Testis (tissue), 2 donors: ENCODE measurements at regions not wholly inside any gene's neighbourhood (a gene's known extent, or its start where the extent isn't known, plus 50 kb on each side); places are given as distances from the start of the nearest gene placed in this dataset.

Experiments
- DNase-seq: peaks from one replicate; pipeline ENCODE4 v3.0.0-alpha.2; 2019
- H3K27ac ChIP-seq, 2 donors: fragments of 200-600 bp; sonication (generic); one replicate each; pipeline ENCODE4 v1.5.1; 2019
- H3K27me3 ChIP-seq: fragments of 200-600 bp; sonication (generic); one replicate; pipeline ENCODE4 v1.5.1; 2019
- H3K36me3 ChIP-seq: fragments of 200-600 bp; sonication (generic); one replicate; pipeline ENCODE4 v1.5.1; 2017; ENCODE audit warnings: low read depth; ENCODE audit errors: missing control alignments
- H3K4me1 ChIP-seq: fragments of 200-600 bp; sonication (generic); one replicate; pipeline ENCODE4 v1.5.1; 2019
- H3K4me3 ChIP-seq, 2 donors: fragments of 200-600 bp; sonication (generic); one replicate each; pipeline ENCODE4 v1.5.1; 2017 to 2019
- H3K9me3 ChIP-seq: fragments of 200-600 bp; sonication (generic); one replicate; pipeline ENCODE4 v1.5.1; 2017
- CTCF ChIP-seq, 3 experiments: fragments of 450-650 bp in 2 of 3; fragments of 200-600 bp in 1 of 3; sonication (generic) in 1 of 3; IDR thresholded peaks; one replicate each; pipeline ENCODE4 v1.5.1; 2016 to 2019; ENCODE audit warnings: antibody characterized with exemption in 3 of 3, mild to moderate bottlenecking in 2 of 3, moderate library complexity in 1 of 3
- POLR2A ChIP-seq: fragments of 450-650 bp; IDR thresholded peaks from one replicate; pipeline ENCODE4 v1.6.1; 2017; ENCODE audit warnings: antibody characterized with exemption, mild to moderate bottlenecking, moderate library complexity
- WGBS, 2 donors: methylation state at CpG; one replicate each; pipeline ENCODE4 v1.1.5; 2018; 5-methylcytosine and 5-hydroxymethylcytosine counted together
- intact Hi-C: fragments of 100-400 bp; cut with DNase I; formaldehyde crosslinking; loops from one replicate; pipeline ENCODE4 v1.15.1; 2023; ENCODE audit warnings: low total_unique reads

GRCh38 chr12:42859612-42860011, 270.1 kb upstream of the PRICKLE1 start:
- H3K27me3 ChIP-seq = no peaks in the 10 kb centered on the region
- no peak for TF ChIP-seq POLR2A
- no peak for TF ChIP-seq CTCF (IDR thresholded peaks at IDR 0.05)
- no peaks in the 10 kb centered on the region for H3K36me3 ChIP-seq
- 72 to 75% methylated on average over 8 of the region's 8 CpGs for WGBS, 2 donors
- no peak overlapping the region for H3K27ac ChIP-seq
- no peak overlapping the region for H3K4me3 ChIP-seq
- intact Hi-C loops = no loop called here
- no peaks in the 10 kb centered on the region for H3K9me3 ChIP-seq
- peak; percentile 36 for DNase-seq
- no peaks in the 10 kb centered on the region for H3K4me1 ChIP-seq

DNA sequence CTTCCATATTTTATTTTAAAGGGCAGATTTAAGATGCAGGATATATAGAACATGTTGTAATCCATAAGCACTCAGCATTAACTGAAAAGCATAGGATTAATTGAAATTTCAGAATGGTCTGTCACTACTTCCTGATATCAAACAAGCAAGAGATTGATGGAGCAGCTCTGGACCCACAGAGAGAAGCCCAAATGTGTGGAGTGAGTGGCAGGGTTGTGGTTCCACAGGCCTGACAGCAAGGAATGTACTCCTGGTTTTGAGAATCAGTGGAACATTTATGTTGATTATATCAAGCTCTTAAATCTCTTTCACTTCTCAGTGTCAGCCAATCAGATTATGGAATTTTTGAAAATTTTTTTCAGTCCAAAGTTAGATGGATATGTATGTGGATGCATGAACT, 267.6 kb upstream of the PRICKLE1 start:
- no peak for DNase-seq
- TF ChIP-seq POLR2A = no peak
- TF ChIP-seq CTCF (IDR thresholded peaks at IDR 0.05) = no peak
- H3K27ac ChIP-seq = no peak overlapping the region
- no peaks in the 10 kb centered on the region for H3K4me1 ChIP-seq
- H3K4me3 ChIP-seq = no peak overlapping the region
- intact Hi-C loops = no loop called here
- no peaks in the 10 kb centered on the region for H3K36me3 ChIP-seq
- H3K27me3 ChIP-seq = no peaks in the 10 kb centered on the region
- no peaks in the 10 kb centered on the region for H3K9me3 ChIP-seq

DNA sequence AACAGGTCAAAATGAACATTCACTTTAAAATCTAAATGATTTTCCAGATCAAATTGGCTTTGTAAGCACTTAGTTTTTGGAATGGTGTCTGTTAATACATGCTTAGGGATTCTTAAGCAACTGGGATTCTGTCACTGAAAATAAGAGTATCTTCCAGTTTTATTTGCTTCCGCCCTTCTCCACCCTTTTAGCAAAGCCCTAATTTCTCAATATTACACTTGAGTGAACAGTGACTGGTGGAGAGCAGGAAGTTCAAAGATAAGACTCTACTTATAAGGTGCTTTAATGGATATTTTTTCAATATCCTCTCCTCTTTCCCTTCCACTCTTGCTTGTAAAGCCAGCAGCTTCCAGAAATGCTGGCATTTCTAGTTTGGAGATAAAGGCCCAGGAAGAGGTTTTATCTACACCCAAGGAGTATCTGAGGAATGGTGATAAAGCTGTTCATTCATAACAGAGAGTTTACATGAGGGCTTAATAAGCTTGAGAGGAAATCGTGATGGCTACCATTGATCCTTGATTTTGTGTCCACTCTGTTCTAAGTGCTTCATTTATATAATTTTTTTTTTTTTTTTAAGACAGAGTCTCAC, 265.9 kb upstream of the PRICKLE1 start:
- Histone ChIP-seq H3K27me3 (no peaks in the 10 kb centered on the region), H3K9me3 (no peaks in the 10 kb centered on the region), H3K4me3 (no peak overlapping the region), H3K36me3 (no peaks in the 10 kb centered on the region), H3K4me1 (no peaks in the 10 kb centered on the region), H3K27ac (no peak overlapping the region)
- TF ChIP-seq POLR2A = no peak
- TF ChIP-seq CTCF (IDR thresholded peaks at IDR 0.05) = no peak
- WGBS, 2 donors = 82 to 83% methylated on average over 2 of the region's 2 CpGs
- no peak for DNase-seq
- intact Hi-C loops = no loop called here

DNA sequence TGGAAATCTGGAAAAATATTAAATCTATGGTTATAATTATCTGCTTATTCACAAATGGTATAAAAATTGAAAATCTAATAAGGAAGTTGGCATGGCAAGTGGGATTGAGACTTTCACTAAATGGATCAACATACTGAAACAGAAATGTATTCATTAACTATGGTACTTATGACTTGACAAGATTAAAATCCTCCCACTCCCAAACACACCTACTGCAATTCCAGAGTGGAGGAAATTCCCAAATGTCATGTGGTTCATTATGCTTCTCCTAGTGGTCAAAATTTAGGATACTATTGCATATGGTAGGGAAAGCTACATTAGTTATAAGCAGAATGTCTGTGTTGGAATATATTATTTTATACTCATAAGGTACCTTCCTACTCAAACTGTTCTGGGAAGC, 265.3 kb upstream of the PRICKLE1 start:
- no peak for DNase-seq
- Histone ChIP-seq H3K4me1 (no peaks in the 10 kb centered on the region), H3K4me3 (no peak overlapping the region), H3K27me3 (no peaks in the 10 kb centered on the region), H3K36me3 (no peaks in the 10 kb centered on the region), H3K27ac (no peak overlapping the region), H3K9me3 (no peaks in the 10 kb centered on the region)
- TF ChIP-seq POLR2A (no peak), CTCF (IDR thresholded peaks at IDR 0.05) (no peak)
- intact Hi-C loops = no loop called here

- no peak for TF ChIP-seq CTCF (IDR thresholded peaks at IDR 0.05)
- TF ChIP-seq POLR2A = no peak
- H3K4me3 ChIP-seq = no peak overlapping the region
- DNase-seq = no peak
- WGBS, 2 donors = 93 to 94% methylated on average over 2 of the region's 2 CpGs
- H3K36me3 ChIP-seq = no peaks in the 10 kb centered on the region
- intact Hi-C loops = no loop called here
- H3K27me3 ChIP-seq = no peaks in the 10 kb centered on the region
- no peaks in the 10 kb centered on the region for H3K4me1 ChIP-seq
- no peaks in the 10 kb centered on the region for H3K9me3 ChIP-seq
- no peak overlapping the region for H3K27ac ChIP-seq
Measured at GRCh38 chr12:42854208-42854607, 264.7 kb upstream of the PRICKLE1 start.
